BLaER1 treated with 17β-estradiol and CSF1 and Interleukin-3, amounts not matched to agents 10 nM and 100 nM (cell line): ENCODE measurements at regions not wholly inside any gene's neighbourhood (a gene's known extent, or its start where the extent isn't known, plus 50 kb on each side); places are given as distances from the start of the nearest gene placed in this dataset.
"Not testable (repeated sequence)": the region's sequence is repeated elsewhere in the genome, so short reads cannot be mapped to it uniquely, and the experiment has no call there.

Experiments used
- H3K27ac ChIP-seq, 11 experiments: shearing (Covaris generic); formaldehyde crosslinking; 2 replicates each; pipeline ENCODE4 v1.8.1; 2022
- H3K27me3 ChIP-seq, 11 experiments: shearing (Covaris generic); formaldehyde crosslinking; 2 replicates each; pipeline ENCODE4 v1.8.1; 2022
- H3K36me3 ChIP-seq, 11 experiments: shearing (Covaris generic); formaldehyde crosslinking; 2 replicates each; pipeline ENCODE4 v1.8.1; 2022
- H3K4me1 ChIP-seq, 10 experiments: shearing (Covaris generic); formaldehyde crosslinking; 2 replicates each; pipeline ENCODE4 v1.8.1; 2022
- H3K4me2 ChIP-seq, 11 experiments: shearing (Covaris generic); formaldehyde crosslinking; 2 replicates each; pipeline ENCODE4 v1.8.1; 2022
- H3K4me3 ChIP-seq, 10 experiments: shearing (Covaris generic); formaldehyde crosslinking; 2 replicates each; pipeline ENCODE4 v1.8.1; 2022
- H3K9ac ChIP-seq, 11 experiments: shearing (Covaris generic); formaldehyde crosslinking; 2 replicates each; pipeline ENCODE4 v1.8.1; 2022
- H3K9me3 ChIP-seq, 11 experiments: shearing (Covaris generic); formaldehyde crosslinking; replicated peaks in 1 of 11; 2 replicates each; pipeline ENCODE4 v1.8.1; 2022
- H4K20me1 ChIP-seq, 11 experiments: shearing (Covaris generic); formaldehyde crosslinking; 2 replicates each; pipeline ENCODE4 v1.8.1; 2022
- Cebpa-rat ChIP-seq, 11 experiments: shearing (Covaris generic); IDR thresholded peaks; 2 replicates each; pipeline ENCODE4 v1.8.1; 2022

GRCh38 chr3:87491843-87492242 is 215.5 kb upstream of the POU1F1 start:
- Histone ChIP-seq H3K27ac (no peak overlapping the region), H4K20me1 (no peaks in the 10 kb centered on the region), H3K4me3 (no peak overlapping the region), H3K36me3 (no peaks in the 10 kb centered on the region), H3K27me3 (no peaks in the 10 kb centered on the region), H3K4me2 (no peak overlapping the region), H3K9ac (no peak overlapping the region), H3K9me3 (0 out of 22 replicates have a peak, but pooled peaks cover 0 to 3% (median 0%) of the 10 kb centered on the region in 11 experiments), H3K4me1 (no peaks in the 10 kb centered on the region)
- no peak for TF ChIP-seq Cebpa-rat (IDR thresholded peaks at IDR 0.05)

GRCh38 chr3:87489892-87490291 is 213.5 kb upstream of the POU1F1 start:
- H3K4me2 ChIP-seq = no peak overlapping the region
- no peak overlapping the region for H3K4me3 ChIP-seq
- H4K20me1 ChIP-seq = no peaks in the 10 kb centered on the region
- H3K27ac ChIP-seq = no peak overlapping the region
- H3K27me3 ChIP-seq = no peaks in the 10 kb centered on the region
- H3K9me3 ChIP-seq = peaks cover 0 to 7% (median 0%) of the 10 kb centered on the region in 11 experiments; a peak in 1 of 22 replicates
- no peaks in the 10 kb centered on the region for H3K36me3 ChIP-seq
- H3K9ac ChIP-seq = no peak overlapping the region
- no peak for TF ChIP-seq Cebpa-rat (IDR thresholded peaks at IDR 0.05)
- no peaks in the 10 kb centered on the region for H3K4me1 ChIP-seq

- H3K36me3 ChIP-seq = no peaks in the 10 kb centered on the region
- H3K4me1 ChIP-seq = no peaks in the 10 kb centered on the region
- TF ChIP-seq Cebpa-rat (IDR thresholded peaks at IDR 0.05) = no peak
- peaks cover 0 to 7% (median 0%) of the 10 kb centered on the region in 11 experiments; a peak in 1 of 22 replicates for H3K9me3 ChIP-seq
- no peak overlapping the region for H3K4me3 ChIP-seq
- H3K9ac ChIP-seq = no peak overlapping the region
- no peak overlapping the region for H3K4me2 ChIP-seq
- no peak overlapping the region for H3K27ac ChIP-seq
- H4K20me1 ChIP-seq = no peaks in the 10 kb centered on the region
- no peaks in the 10 kb centered on the region for H3K27me3 ChIP-seq
Observed at GRCh38 chr3:87488765-87489164, 212.4 kb upstream of the POU1F1 start.

GRCh38 chr3:87486635-87487034 is 210.3 kb upstream of the POU1F1 start:
- H3K36me3 ChIP-seq, H4K20me1 ChIP-seq, H3K4me2 ChIP-seq, H3K9me3 ChIP-seq, H3K27me3 ChIP-seq, H3K4me1 ChIP-seq, H3K9ac ChIP-seq, H3K27ac ChIP-seq, H3K4me3 ChIP-seq: not testable (repeated sequence)

- H3K27ac ChIP-seq = no peak overlapping the region
- no peak overlapping the region for H3K4me3 ChIP-seq
- no peaks in the 10 kb centered on the region for H3K4me1 ChIP-seq
- no peaks in the 10 kb centered on the region for H3K36me3 ChIP-seq
- no peak overlapping the region for H3K9ac ChIP-seq
- H3K9me3 ChIP-seq = peaks cover 0 to 7% (median 0%) of the 10 kb centered on the region in 11 experiments; a peak in 1 of 22 replicates
- TF ChIP-seq Cebpa-rat (IDR thresholded peaks at IDR 0.05) = no peak
- H4K20me1 ChIP-seq = no peaks in the 10 kb centered on the region
- no peaks in the 10 kb centered on the region for H3K27me3 ChIP-seq
- no peak overlapping the region for H3K4me2 ChIP-seq
Observed at GRCh38 chr3:87486115-87486514, 209.7 kb upstream of the POU1F1 start.

GRCh38 chr3:87478716-87479115 is 202.3 kb upstream of the POU1F1 start:
- Histone ChIP-seq H3K27ac (no peak overlapping the region), H3K9ac (no peak overlapping the region), H3K27me3 (no peaks in the 10 kb centered on the region), H3K9me3 (peaks cover 4 to 15% (median 6%) of the 10 kb centered on the region in 11 experiments; a peak in 13 of 22 replicates), H3K36me3 (no peaks in the 10 kb centered on the region), H3K4me3 (no peak overlapping the region), H4K20me1 (no peaks in the 10 kb centered on the region), H3K4me2 (no peak overlapping the region), H3K4me1 (no peaks in the 10 kb centered on the region)
- no peak for TF ChIP-seq Cebpa-rat (IDR thresholded peaks at IDR 0.05)

GRCh38 chr3:87473944-87474343 is 197.6 kb upstream of the POU1F1 start:
- TF ChIP-seq Cebpa-rat (IDR thresholded peaks at IDR 0.05) = no peak
- Histone ChIP-seq H4K20me1 (no peaks in the 10 kb centered on the region), H3K4me1 (no peaks in the 10 kb centered on the region), H3K4me2 (no peak overlapping the region), H3K9ac (no peak overlapping the region), H3K27me3 (no peaks in the 10 kb centered on the region), H3K36me3 (no peaks in the 10 kb centered on the region), H3K9me3 (peaks cover 5 to 20% (median 14%) of the 10 kb centered on the region in 11 experiments; a peak in 16 of 22 replicates), H3K27ac (no peak overlapping the region), H3K4me3 (no peak overlapping the region)

- no peak for TF ChIP-seq Cebpa-rat (IDR thresholded peaks at IDR 0.05)
Observed at GRCh38 chr3:87468938-87469337, 192.6 kb upstream of the POU1F1 start.

GRCh38 chr3:87468235-87468634 is 191.9 kb upstream of the POU1F1 start:
- peaks cover 0 to 17% (median 7%) of the 10 kb centered on the region in 11 experiments; a peak in 15 of 22 replicates for H3K9me3 ChIP-seq
- no peak for TF ChIP-seq Cebpa-rat (IDR thresholded peaks at IDR 0.05)
- no peaks in the 10 kb centered on the region for H3K4me1 ChIP-seq
- no peak overlapping the region for H3K27ac ChIP-seq
- H3K36me3 ChIP-seq = no peaks in the 10 kb centered on the region
- H4K20me1 ChIP-seq = no peaks in the 10 kb centered on the region
- no peak overlapping the region for H3K9ac ChIP-seq
- no peak overlapping the region for H3K4me2 ChIP-seq
- H3K4me3 ChIP-seq = no peak overlapping the region
- H3K27me3 ChIP-seq = no peaks in the 10 kb centered on the region

More at GRCh38 chr3:87468938-87469337, 192.6 kb upstream of the POU1F1 start:
- H3K9ac ChIP-seq = no peak overlapping the region
- peaks cover under 1 to 19% (median 9%) of the 10 kb centered on the region in 11 experiments; a peak in 17 of 22 replicates for H3K9me3 ChIP-seq
- no peaks in the 10 kb centered on the region for H3K4me1 ChIP-seq
- no peak overlapping the region for H3K4me3 ChIP-seq
- H3K36me3 ChIP-seq = no peaks in the 10 kb centered on the region
- H3K27ac ChIP-seq = no peak overlapping the region
- H4K20me1 ChIP-seq = no peaks in the 10 kb centered on the region
- no peak overlapping the region for H3K4me2 ChIP-seq
- no peaks in the 10 kb centered on the region for H3K27me3 ChIP-seq

- H3K36me3 ChIP-seq = no peaks in the 10 kb centered on the region
- H3K9me3 ChIP-seq = peaks cover 0 to 7% (median 0%) of the 10 kb centered on the region in 11 experiments; a peak in 6 of 22 replicates
- no peaks in the 10 kb centered on the region for H3K27me3 ChIP-seq
- H3K4me3 ChIP-seq = no peak overlapping the region
- no peak overlapping the region for H3K9ac ChIP-seq
- no peaks in the 10 kb centered on the region for H4K20me1 ChIP-seq
- H3K4me1 ChIP-seq = no peaks in the 10 kb centered on the region
- H3K4me2 ChIP-seq = no peak overlapping the region
- no peak overlapping the region for H3K27ac ChIP-seq
- no peak for TF ChIP-seq Cebpa-rat (IDR thresholded peaks at IDR 0.05)
Observed at GRCh38 chr3:87462228-87462627, 185.8 kb upstream of the POU1F1 start.
